Stimulated activated effector memory CD8-positive, alpha-beta T cell treated with anti-CD3 and anti-CD28 coated beads, Interleukin-12 subunit alpha, Interleukin-12 subunit beta, amount 100 ng/mL, for 72 hours (primary cell): ENCODE measurements at regions not wholly inside any gene's neighbourhood (a gene's known extent, or its start where the extent isn't known, plus 50 kb on each side); places are given as distances from the start of the nearest gene placed in this dataset.

Experiments
- ATAC-seq: fragments of 150-1000 bp; cut with Tn5 transposase; 2 replicates; pipeline ENCODE4 v1.10.0; 2021
- DNase-seq, 2 donors: peaks; one replicate each; pipeline ENCODE4 v3.0.0; 2021 to 2022; ENCODE audit warnings: low spot score in 2 of 2
- H3K27ac Mint-ChIP-seq: one replicate; pipeline ENCODE4 v1.8.0; 2022; ENCODE audit warnings: mild to moderate bottlenecking, mixed read lengths
- H3K36me3 Mint-ChIP-seq: one replicate; pipeline ENCODE4 v1.8.0; 2022; ENCODE audit warnings: mild to moderate bottlenecking, mixed read lengths
- H3K4me1 Mint-ChIP-seq: one replicate; pipeline ENCODE4 v1.8.0; 2022; ENCODE audit warnings: mixed read lengths
- H3K4me3 Mint-ChIP-seq: one replicate; pipeline ENCODE4 v1.8.0; 2022; ENCODE audit warnings: mild to moderate bottlenecking, mixed read lengths
- H3K9me3 Mint-ChIP-seq: one replicate; pipeline ENCODE4 v1.8.0; 2022; ENCODE audit warnings: mixed read lengths

- no peak for ATAC-seq
- Mint-ChIP-seq H3K36me3 (no peaks in the 10 kb centered on the region), H3K4me1 (no peaks in the 10 kb centered on the region), H3K4me3 (no peak overlapping the region), H3K27ac (no peak overlapping the region), H3K9me3 (peaks cover 8% of the 10 kb centered on the region)
- no peak for DNase-seq
Measured at GRCh38 chr22:49214976-49215375, 612.7 kb downstream of the BRD1 start.

GRCh38 chr22:49213731-49214352 lies 613.8 kb downstream of the BRD1 start:
- DNase-seq (no peak), ATAC-seq (no peak)
- Mint-ChIP-seq H3K36me3 (no peaks in the 10 kb centered on the region), H3K9me3 (peaks cover 6% of the 10 kb centered on the region), H3K4me3 (no peak overlapping the region), H3K27ac (no peak overlapping the region), H3K4me1 (no peaks in the 10 kb centered on the region)

GRCh38 chr22:49212466-49212865 lies 615.2 kb downstream of the BRD1 start:
- Mint-ChIP-seq H3K4me1 (no peaks in the 10 kb centered on the region), H3K27ac (no peak overlapping the region), H3K36me3 (no peaks in the 10 kb centered on the region), H3K4me3 (no peak overlapping the region), H3K9me3 (no peaks in the 10 kb centered on the region)
- DNase-seq (no peak), ATAC-seq (no peak)

- no peaks in the 10 kb centered on the region for H3K9me3 Mint-ChIP-seq
- DNase-seq (no peak), ATAC-seq (no peak)
- no peak overlapping the region for H3K27ac Mint-ChIP-seq
- no peaks in the 10 kb centered on the region for H3K4me1 Mint-ChIP-seq
- H3K36me3 Mint-ChIP-seq = no peaks in the 10 kb centered on the region
- no peak overlapping the region for H3K4me3 Mint-ChIP-seq
Measured at GRCh38 chr22:49212002-49212401, 615.7 kb downstream of the BRD1 start.

- Mint-ChIP-seq H3K4me1 (no peaks in the 10 kb centered on the region), H3K9me3 (no peaks in the 10 kb centered on the region), H3K36me3 (no peaks in the 10 kb centered on the region), H3K4me3 (no peak overlapping the region), H3K27ac (no peak overlapping the region)
- DNase-seq = no peak
- ATAC-seq = no peak
Measured at GRCh38 chr22:49211176-49211575, 616.5 kb downstream of the BRD1 start.

- no peaks in the 10 kb centered on the region for H3K9me3 Mint-ChIP-seq
- no peak for ATAC-seq
- H3K27ac Mint-ChIP-seq = no peak overlapping the region
- DNase-seq = no peak
- H3K4me1 Mint-ChIP-seq = no peaks in the 10 kb centered on the region
- H3K36me3 Mint-ChIP-seq = no peaks in the 10 kb centered on the region
- H3K4me3 Mint-ChIP-seq = no peak overlapping the region
Measured at GRCh38 chr22:49210606-49211005, 617.1 kb downstream of the BRD1 start.

GRCh38 chr22:49209452-49210195 lies 618.0 kb downstream of the BRD1 start:
- H3K4me3 Mint-ChIP-seq = no peak overlapping the region
- no peaks in the 10 kb centered on the region for H3K9me3 Mint-ChIP-seq
- ATAC-seq (no peak), DNase-seq (no peak)
- no peaks in the 10 kb centered on the region for H3K36me3 Mint-ChIP-seq
- no peak overlapping the region for H3K27ac Mint-ChIP-seq
- H3K4me1 Mint-ChIP-seq = no peaks in the 10 kb centered on the region

- Mint-ChIP-seq H3K4me1 (no peaks in the 10 kb centered on the region), H3K36me3 (no peaks in the 10 kb centered on the region), H3K9me3 (no peaks in the 10 kb centered on the region), H3K4me3 (no peak overlapping the region), H3K27ac (no peak overlapping the region)
- DNase-seq (no peak), ATAC-seq (no peak)
Measured at GRCh38 chr22:49208768-49209252, 618.9 kb downstream of the BRD1 start.

- no peak overlapping the region for H3K27ac Mint-ChIP-seq
- DNase-seq (no peak), ATAC-seq (no peak)
- H3K4me1 Mint-ChIP-seq = no peaks in the 10 kb centered on the region
- H3K36me3 Mint-ChIP-seq = no peaks in the 10 kb centered on the region
- no peaks in the 10 kb centered on the region for H3K9me3 Mint-ChIP-seq
- H3K4me3 Mint-ChIP-seq = no peak overlapping the region
Measured at GRCh38 chr22:49208004-49208402, 619.7 kb downstream of the BRD1 start.

- Mint-ChIP-seq H3K9me3 (no peaks in the 10 kb centered on the region), H3K4me1 (no peaks in the 10 kb centered on the region), H3K27ac (no peak overlapping the region), H3K4me3 (no peak overlapping the region), H3K36me3 (no peaks in the 10 kb centered on the region)
- DNase-seq (no peak), ATAC-seq (no peak)
Measured at GRCh38 chr22:49207008-49208003, 620.4 kb downstream of the BRD1 start.

- DNase-seq (no peak), ATAC-seq (no peak)
- no peaks in the 10 kb centered on the region for H3K4me1 Mint-ChIP-seq
- no peak overlapping the region for H3K27ac Mint-ChIP-seq
- H3K9me3 Mint-ChIP-seq = no peaks in the 10 kb centered on the region
- H3K4me3 Mint-ChIP-seq = no peak overlapping the region
- no peaks in the 10 kb centered on the region for H3K36me3 Mint-ChIP-seq
Measured at GRCh38 chr22:49206281-49206680, 621.4 kb downstream of the BRD1 start.

GRCh38 chr22:49205483-49205800 lies 622.2 kb downstream of the BRD1 start:
- no peaks in the 10 kb centered on the region for H3K36me3 Mint-ChIP-seq
- H3K27ac Mint-ChIP-seq = no peak overlapping the region
- H3K4me1 Mint-ChIP-seq = no peaks in the 10 kb centered on the region
- ATAC-seq = peak; percentile 33
- no peaks in the 10 kb centered on the region for H3K9me3 Mint-ChIP-seq
- no peak for DNase-seq
- H3K4me3 Mint-ChIP-seq = no peak overlapping the region

- Mint-ChIP-seq H3K27ac (no peak overlapping the region), H3K4me1 (no peaks in the 10 kb centered on the region), H3K36me3 (no peaks in the 10 kb centered on the region), H3K9me3 (no peaks in the 10 kb centered on the region), H3K4me3 (no peak overlapping the region)
- DNase-seq = no peak
- no peak for ATAC-seq
Measured at GRCh38 chr22:49204599-49205482, 622.8 kb downstream of the BRD1 start.

- Mint-ChIP-seq H3K4me3 (no peak overlapping the region), H3K4me1 (no peaks in the 10 kb centered on the region), H3K9me3 (no peaks in the 10 kb centered on the region), H3K36me3 (no peaks in the 10 kb centered on the region), H3K27ac (no peak overlapping the region)
- no peak for ATAC-seq
- no peak for DNase-seq
Measured at GRCh38 chr22:49203859-49204598, 623.6 kb downstream of the BRD1 start.
